ENCODE measurements at regions not wholly inside any gene's neighbourhood (a gene's known extent, or its start where the extent isn't known, plus 50 kb on each side); places are given as distances from the start of the nearest gene placed in this dataset.
"Not testable (repeated sequence)": the region's sequence is repeated elsewhere in the genome, so short reads cannot be mapped to it uniquely, and the experiment has no call there.

- DNase-seq (ENCODE audit: low read depth in 2 of 2), result no peak
Measured at GRCh38 chr7:82701949-82702348, 258.4 kb upstream of the CACNA2D1 start.

GRCh38 chr7:82700741-82701140 is 257.2 kb upstream of the CACNA2D1 start:
- DNase-seq (ENCODE audit: low read depth in 2 of 2), result no peak

GRCh38 chr7:82699773-82700186 is 256.2 kb upstream of the CACNA2D1 start:
- DNase-seq (ENCODE audit: low read depth in 2 of 2), result no peak

- DNase-seq (ENCODE audit: low read depth in 2 of 2), result no peak
Measured at GRCh38 chr7:82697897-82698296, 254.3 kb upstream of the CACNA2D1 start.

GRCh38 chr7:82696631-82697030 is 253.1 kb upstream of the CACNA2D1 start:
- DNase-seq (ENCODE audit: low read depth in 2 of 2), result no peak

GRCh38 chr7:82694022-82694421 is 250.4 kb upstream of the CACNA2D1 start:
- no peak for DNase-seq (ENCODE audit: low read depth in 2 of 2)

GRCh38 chr7:82690929-82691328 is 247.4 kb upstream of the CACNA2D1 start:
- no peak for DNase-seq (ENCODE audit: low read depth in 2 of 2)

GRCh38 chr7:82685214-82685613 is 241.6 kb upstream of the CACNA2D1 start:
- DNase-seq (ENCODE audit: low read depth in 2 of 2), result no peak

- DNase-seq (ENCODE audit: low read depth in 2 of 2), result no peak
Measured at GRCh38 chr7:82678716-82679115, 235.1 kb upstream of the CACNA2D1 start.

- DNase-seq (ENCODE audit: low read depth in 2 of 2), result no peak
Measured at GRCh38 chr7:82678259-82678658, 234.7 kb upstream of the CACNA2D1 start.

GRCh38 chr7:82677493-82677892 is 233.9 kb upstream of the CACNA2D1 start:
- DNase-seq (ENCODE audit: low read depth in 2 of 2), result peak; percentile 9 to 46

- DNase-seq (ENCODE audit: low read depth in 2 of 2), result no peak
Measured at GRCh38 chr7:82676777-82677463, 233.3 kb upstream of the CACNA2D1 start.

GRCh38 chr7:82675396-82675795 is 231.8 kb upstream of the CACNA2D1 start:
- DNase-seq (ENCODE audit: low read depth in 2 of 2), result no peak

- DNase-seq (ENCODE audit: low read depth in 2 of 2), result no peak
Measured at GRCh38 chr7:82674268-82674667, 230.7 kb upstream of the CACNA2D1 start.

GRCh38 chr7:82672078-82672477 is 228.5 kb upstream of the CACNA2D1 start:
- no peak for DNase-seq (ENCODE audit: low read depth in 2 of 2)

- DNase-seq (ENCODE audit: low read depth in 2 of 2), result no peak
Measured at GRCh38 chr7:82669141-82669540, 225.6 kb upstream of the CACNA2D1 start.

GRCh38 chr7:82668676-82669075 is 225.1 kb upstream of the CACNA2D1 start:
- DNase-seq (ENCODE audit: low read depth in 2 of 2), result no peak

GRCh38 chr7:82665966-82666507 is 222.5 kb upstream of the CACNA2D1 start:
- no peak for DNase-seq (ENCODE audit: low read depth in 2 of 2)

- DNase-seq (ENCODE audit: low read depth in 2 of 2), result no peak
Measured at GRCh38 chr7:82655965-82656364, 212.4 kb upstream of the CACNA2D1 start.

GRCh38 chr7:82650095-82650494 is 206.5 kb upstream of the CACNA2D1 start:
- DNase-seq (ENCODE audit: low read depth in 2 of 2), result not testable (repeated sequence)

GRCh38 chr7:82633592-82633991 is 190.0 kb upstream of the CACNA2D1 start:
- no peak for DNase-seq (ENCODE audit: low read depth in 2 of 2)

GRCh38 chr7:82631998-82632397 is 188.4 kb upstream of the CACNA2D1 start:
- no peak for DNase-seq (ENCODE audit: low read depth in 2 of 2)

- no peak for DNase-seq (ENCODE audit: low read depth in 2 of 2)
Measured at GRCh38 chr7:82629583-82629982, 186.0 kb upstream of the CACNA2D1 start.

GRCh38 chr7:82625377-82625776 is 181.8 kb upstream of the CACNA2D1 start:
- no peak for DNase-seq (ENCODE audit: low read depth in 2 of 2)

Data from stimulated activated CD8-positive, alpha-beta memory T cell treated with anti-CD3 and anti-CD28 coated beads, Interleukin-15, amount 100 ng/mL, for 48 hours (primary cell).